ENCODE measurements at regions not wholly inside any gene's neighbourhood (a gene's known extent, or its start where the extent isn't known, plus 50 kb on each side); places are given as distances from the start of the nearest gene placed in this dataset.

- no peak overlapping the region for H3K4me3 ChIP-seq (replicated peaks; ENCODE audit: low read depth, low read length)
Measured at GRCh38 chr3:106182950-106183511, 314.2 kb upstream of the CBLB start.

GRCh38 chr3:106183762-106184391 is 315.1 kb upstream of the CBLB start:
- DNase-seq (ENCODE audit: extremely low read depth, low read depth) = peak; percentile 14
- TF ChIP-seq, protein P1, sequence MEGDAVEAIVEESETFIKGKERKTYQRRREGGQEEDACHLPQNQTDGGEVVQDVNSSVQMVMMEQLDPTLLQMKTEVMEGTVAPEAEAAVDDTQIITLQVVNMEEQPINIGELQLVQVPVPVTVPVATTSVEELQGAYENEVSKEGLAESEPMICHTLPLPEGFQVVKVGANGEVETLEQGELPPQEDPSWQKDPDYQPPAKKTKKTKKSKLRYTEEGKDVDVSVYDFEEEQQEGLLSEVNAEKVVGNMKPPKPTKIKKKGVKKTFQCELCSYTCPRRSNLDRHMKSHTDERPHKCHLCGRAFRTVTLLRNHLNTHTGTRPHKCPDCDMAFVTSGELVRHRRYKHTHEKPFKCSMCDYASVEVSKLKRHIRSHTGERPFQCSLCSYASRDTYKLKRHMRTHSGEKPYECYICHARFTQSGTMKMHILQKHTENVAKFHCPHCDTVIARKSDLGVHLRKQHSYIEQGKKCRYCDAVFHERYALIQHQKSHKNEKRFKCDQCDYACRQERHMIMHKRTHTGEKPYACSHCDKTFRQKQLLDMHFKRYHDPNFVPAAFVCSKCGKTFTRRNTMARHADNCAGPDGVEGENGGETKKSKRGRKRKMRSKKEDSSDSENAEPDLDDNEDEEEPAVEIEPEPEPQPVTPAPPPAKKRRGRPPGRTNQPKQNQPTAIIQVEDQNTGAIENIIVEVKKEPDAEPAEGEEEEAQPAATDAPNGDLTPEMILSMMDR (IDR thresholded peaks at IDR 0.05; ENCODE audit: low read depth, low read length, missing control alignments) = no peak
- H3K4me3 ChIP-seq (replicated peaks; ENCODE audit: low read depth, low read length) = no peak overlapping the region

More at GRCh38 chr3:106182950-106183511, 314.2 kb upstream of the CBLB start:
- TF ChIP-seq, protein P1 (IDR thresholded peaks at IDR 0.05; ENCODE audit: low read depth, low read length, missing control alignments) = no peak
- no peak for DNase-seq (ENCODE audit: extremely low read depth, low read depth)

GRCh38 chr3:106184540-106185457 is 316.0 kb upstream of the CBLB start:
- no peak for DNase-seq (ENCODE audit: extremely low read depth, low read depth)
- TF ChIP-seq, protein P1 (IDR thresholded peaks at IDR 0.05; ENCODE audit: low read depth, low read length, missing control alignments) = no peak
- H3K4me3 ChIP-seq (replicated peaks; ENCODE audit: low read depth, low read length) = no peak overlapping the region

GRCh38 chr3:106185949-106186348 is 317.1 kb upstream of the CBLB start:
- TF ChIP-seq, protein P1 (IDR thresholded peaks at IDR 0.05; ENCODE audit: low read depth, low read length, missing control alignments) = no peak
- no peak for DNase-seq (ENCODE audit: extremely low read depth, low read depth)
- no peak overlapping the region for H3K4me3 ChIP-seq (replicated peaks; ENCODE audit: low read depth, low read length)

DNA sequence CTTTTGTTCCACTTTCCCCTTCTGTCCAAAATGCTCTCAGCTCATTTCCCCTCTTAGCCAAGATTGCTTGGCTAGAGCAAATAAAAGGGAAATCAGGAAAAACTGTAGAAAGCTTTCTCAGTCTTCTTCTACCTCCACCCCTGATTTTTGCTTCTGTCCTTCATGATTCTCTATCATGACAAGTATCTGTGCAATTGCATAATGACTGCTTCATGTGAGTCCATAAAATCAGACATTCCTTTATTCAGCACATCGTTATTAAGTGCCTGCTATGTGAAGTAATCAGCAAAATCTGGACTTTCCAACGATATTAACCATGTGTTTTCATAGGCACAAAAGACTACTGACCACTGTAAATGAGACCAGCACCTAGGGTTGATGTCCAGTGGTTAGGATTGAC is 321.5 kb upstream of the CBLB start:
- no peak overlapping the region for H3K4me3 ChIP-seq (replicated peaks; ENCODE audit: low read depth, low read length)
- TF ChIP-seq, protein P1 (IDR thresholded peaks at IDR 0.05; ENCODE audit: low read depth, low read length, missing control alignments) = no peak
- no peak for DNase-seq (ENCODE audit: extremely low read depth, low read depth)

- no peak overlapping the region for H3K4me3 ChIP-seq (replicated peaks; ENCODE audit: low read depth, low read length)
- TF ChIP-seq, protein P1 (IDR thresholded peaks at IDR 0.05; ENCODE audit: low read depth, low read length, missing control alignments) = no peak
- DNase-seq (ENCODE audit: extremely low read depth, low read depth) = no peak
Measured at GRCh38 chr3:106191211-106191610, 322.4 kb upstream of the CBLB start.

All from HFF-Myc (cell line).